Right atrium auricular region (tissue), 2 donors: ENCODE measurements at regions not wholly inside any gene's neighbourhood (a gene's known extent, or its start where the extent isn't known, plus 50 kb on each side); places are given as distances from the start of the nearest gene placed in this dataset.
A peak's percentile ranks its signal among the peaks of the same experiment; 100 is the strongest.

Experiments used
- DNase-seq: peaks from one replicate; pipeline ENCODE4 v3.0.0-alpha.2; 2019; ENCODE audit warnings: low spot score
- H3K27ac ChIP-seq, 2 donors: fragments of 200-600 bp; sonication (generic); 1 replicate in 1 of 2; 2 replicates in 1 of 2; pipeline ENCODE4 v1.5.1; 2016 to 2019
- H3K27me3 ChIP-seq, 2 donors: fragments of 200-600 bp; sonication (generic); one replicate each; pipeline versions ENCODE4 v1.5.1 to v1.6.0; 2017 to 2019
- H3K36me3 ChIP-seq: fragments of 200-600 bp; sonication (generic); one replicate; pipeline ENCODE4 v1.5.1; 2016
- H3K4me1 ChIP-seq, 2 donors: fragments of 200-600 bp; sonication (generic); one replicate each; pipeline versions ENCODE4 v1.5.1 to v1.6.0; 2017 to 2019
- H3K4me3 ChIP-seq, 2 donors: fragments of 200-600 bp; sonication (generic); 1 replicate in 1 of 2; 2 replicates in 1 of 2; pipeline ENCODE4 v1.5.1; 2017 to 2019; ENCODE audit warnings: mild to moderate bottlenecking in 1 of 2, moderate library complexity in 1 of 2
- H3K9me3 ChIP-seq, 2 donors: fragments of 200-600 bp; sonication (generic); one replicate each; pipeline ENCODE4 v1.5.1; 2019
- TF ChIP-seq, protein P1 (sequence below), 2 donors: fragments of 200-600 bp; sonication (generic); IDR thresholded peaks; one replicate each; pipeline ENCODE4 v1.5.1; 2019; ENCODE audit warnings: antibody characterized with exemption in 2 of 2

DNA sequence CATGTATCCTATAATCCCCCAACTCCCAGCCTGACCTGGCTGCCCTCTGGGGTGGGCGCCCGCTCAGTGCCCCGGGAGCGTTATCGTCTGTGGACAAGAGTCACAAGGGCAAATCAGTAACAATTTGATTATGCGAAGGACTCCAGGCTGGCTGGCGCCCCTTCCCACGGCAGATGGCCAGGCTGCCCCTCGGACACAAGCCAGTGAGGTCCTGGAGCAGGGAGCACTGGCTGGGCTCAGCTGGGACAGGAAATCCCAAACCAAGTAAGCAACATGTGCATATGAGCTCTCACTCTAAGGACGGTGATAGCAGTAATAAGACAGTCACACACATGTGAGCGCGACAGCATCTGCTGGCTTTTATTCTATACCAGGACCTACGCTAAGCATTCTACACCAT lies 59.3 kb upstream of the FAM222A start:
- Histone ChIP-seq H3K4me1 (peaks cover 0 to 13% of the 10 kb centered on the region in 2 donors), H3K27me3 (no peaks in the 10 kb centered on the region), H3K9me3 (no peaks in the 10 kb centered on the region), H3K27ac (peak overlapping the region in 1 of 2 donors; percentile 9), H3K36me3 (no peaks in the 10 kb centered on the region), H3K4me3 (no peak overlapping the region)
- TF ChIP-seq, protein P1, sequence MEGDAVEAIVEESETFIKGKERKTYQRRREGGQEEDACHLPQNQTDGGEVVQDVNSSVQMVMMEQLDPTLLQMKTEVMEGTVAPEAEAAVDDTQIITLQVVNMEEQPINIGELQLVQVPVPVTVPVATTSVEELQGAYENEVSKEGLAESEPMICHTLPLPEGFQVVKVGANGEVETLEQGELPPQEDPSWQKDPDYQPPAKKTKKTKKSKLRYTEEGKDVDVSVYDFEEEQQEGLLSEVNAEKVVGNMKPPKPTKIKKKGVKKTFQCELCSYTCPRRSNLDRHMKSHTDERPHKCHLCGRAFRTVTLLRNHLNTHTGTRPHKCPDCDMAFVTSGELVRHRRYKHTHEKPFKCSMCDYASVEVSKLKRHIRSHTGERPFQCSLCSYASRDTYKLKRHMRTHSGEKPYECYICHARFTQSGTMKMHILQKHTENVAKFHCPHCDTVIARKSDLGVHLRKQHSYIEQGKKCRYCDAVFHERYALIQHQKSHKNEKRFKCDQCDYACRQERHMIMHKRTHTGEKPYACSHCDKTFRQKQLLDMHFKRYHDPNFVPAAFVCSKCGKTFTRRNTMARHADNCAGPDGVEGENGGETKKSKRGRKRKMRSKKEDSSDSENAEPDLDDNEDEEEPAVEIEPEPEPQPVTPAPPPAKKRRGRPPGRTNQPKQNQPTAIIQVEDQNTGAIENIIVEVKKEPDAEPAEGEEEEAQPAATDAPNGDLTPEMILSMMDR (IDR thresholded peaks at IDR 0.05): no peak
- no peak for DNase-seq

DNA sequence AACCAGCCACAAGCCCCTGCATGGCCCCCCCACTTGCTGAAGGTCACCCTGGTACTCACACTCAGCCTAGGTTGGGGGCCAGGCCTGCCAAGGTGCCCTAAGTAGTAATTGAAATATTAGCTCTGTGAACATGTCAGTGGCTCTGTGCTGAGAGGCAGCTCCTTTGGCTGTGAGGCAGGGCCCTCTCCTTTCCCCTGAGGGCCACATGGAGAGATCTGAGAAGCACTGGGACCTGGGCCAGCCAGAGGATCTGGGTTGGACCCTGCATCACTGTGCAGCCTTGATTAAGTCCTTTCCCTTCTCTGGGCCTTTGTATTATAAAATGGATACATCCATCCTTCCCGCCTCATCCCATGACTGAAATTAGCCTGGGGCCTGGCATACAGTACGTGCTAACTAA lies 58.0 kb upstream of the FAM222A start:
- Histone ChIP-seq H3K27me3 (no peaks in the 10 kb centered on the region), H3K4me1 (peaks cover 0 to 13% of the 10 kb centered on the region in 2 donors), H3K4me3 (no peak overlapping the region), H3K9me3 (no peaks in the 10 kb centered on the region), H3K27ac (no peak overlapping the region), H3K36me3 (no peaks in the 10 kb centered on the region)
- TF ChIP-seq, protein P1 (IDR thresholded peaks at IDR 0.05): no peak
- DNase-seq: no peak

DNA sequence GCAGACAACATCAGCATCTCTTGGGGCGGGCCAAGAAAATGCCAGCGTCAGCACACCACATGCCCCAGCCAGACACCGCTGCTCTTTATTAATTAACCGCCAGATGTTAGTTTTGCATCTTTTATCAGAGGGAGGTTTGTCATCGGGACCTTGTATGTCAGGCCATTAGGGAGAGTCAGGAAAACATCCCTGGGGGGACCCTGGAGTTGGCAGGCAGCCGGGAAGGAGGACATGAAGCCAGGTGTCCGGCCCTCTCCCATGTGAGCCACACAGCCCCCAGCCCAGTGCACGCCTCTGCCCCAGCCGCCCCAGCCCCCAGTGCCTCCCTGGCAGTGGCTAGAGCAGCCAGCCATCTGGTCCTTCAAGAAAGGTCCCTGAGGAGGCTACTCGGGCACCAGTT lies 56.9 kb upstream of the FAM222A start:
- Histone ChIP-seq H3K36me3 (no peaks in the 10 kb centered on the region), H3K27ac (no peak overlapping the region), H3K9me3 (no peaks in the 10 kb centered on the region), H3K4me3 (no peak overlapping the region), H3K4me1 (peaks cover 0 to 13% of the 10 kb centered on the region in 2 donors), H3K27me3 (no peaks in the 10 kb centered on the region)
- TF ChIP-seq, protein P1 (IDR thresholded peaks at IDR 0.05): no peak
- DNase-seq: no peak

DNA sequence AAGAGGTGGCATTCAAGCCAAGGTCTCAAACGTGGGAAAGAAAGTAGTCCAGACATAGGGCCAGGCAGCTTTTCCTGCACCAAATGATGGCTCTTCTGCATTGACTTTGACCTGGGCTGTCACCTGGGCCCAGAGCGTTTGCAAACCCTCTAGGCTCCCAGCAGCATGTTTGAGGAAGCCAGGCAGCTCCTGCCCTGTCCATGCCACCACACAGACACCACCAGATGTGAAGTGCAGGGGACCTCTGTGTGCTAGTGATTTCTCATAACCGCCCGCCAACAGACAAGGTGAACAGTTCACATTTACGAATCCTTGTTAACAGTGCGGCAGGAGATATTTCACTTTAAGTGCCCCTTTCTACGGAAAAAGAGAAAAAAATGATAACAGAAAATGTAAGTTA lies 49.8 kb upstream of the FAM222A start:
- Histone ChIP-seq H3K4me1 (no peaks in the 10 kb centered on the region), H3K27me3 (no peaks in the 10 kb centered on the region), H3K27ac (no peak overlapping the region), H3K9me3 (no peaks in the 10 kb centered on the region), H3K36me3 (no peaks in the 10 kb centered on the region), H3K4me3 (no peak overlapping the region)
- TF ChIP-seq, protein P1 (IDR thresholded peaks at IDR 0.05): no peak
- DNase-seq: no peak
